GM19328 (cell line): ENCODE measurements at regions not wholly inside any gene's neighbourhood (a gene's known extent, or its start where the extent isn't known, plus 50 kb on each side); places are given as distances from the start of the nearest gene placed in this dataset.
A peak's percentile ranks its signal among the peaks of the same experiment; 100 is the strongest.
"Not testable (repeated sequence)": the region's sequence is repeated elsewhere in the genome, so short reads cannot be mapped to it uniquely, and the experiment has no call there.

Experiments
- ATAC-seq: cut with Tn5 transposase; IDR thresholded peaks from one replicate; pipeline ENCODE4 v1.9.1; 2021; ENCODE audit warnings: mild to moderate bottlenecking, moderate library complexity; ENCODE audit not compliant: unreplicated experiment

DNA sequence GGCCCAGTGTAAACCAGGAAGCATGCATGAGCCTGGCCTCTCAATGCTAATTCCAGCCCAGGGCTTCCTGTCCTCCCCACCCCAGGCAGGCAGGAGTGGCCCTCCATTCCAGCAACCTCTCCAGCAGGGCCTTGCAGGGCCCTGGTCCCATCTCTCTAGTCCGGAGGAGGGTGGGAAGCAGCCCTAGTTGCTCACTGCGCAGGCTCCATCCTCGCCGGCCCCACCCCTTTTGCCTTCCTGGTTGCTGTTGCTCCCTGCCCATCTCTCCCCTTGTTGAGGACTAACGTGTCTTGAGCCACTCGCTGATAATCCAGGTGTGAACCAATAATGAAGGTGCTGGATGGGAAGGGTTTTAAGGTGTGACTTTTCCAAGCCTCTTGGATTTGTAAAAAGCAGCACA lies 161.2 kb upstream of the BCOR start:
- no peak for ATAC-seq

DNA sequence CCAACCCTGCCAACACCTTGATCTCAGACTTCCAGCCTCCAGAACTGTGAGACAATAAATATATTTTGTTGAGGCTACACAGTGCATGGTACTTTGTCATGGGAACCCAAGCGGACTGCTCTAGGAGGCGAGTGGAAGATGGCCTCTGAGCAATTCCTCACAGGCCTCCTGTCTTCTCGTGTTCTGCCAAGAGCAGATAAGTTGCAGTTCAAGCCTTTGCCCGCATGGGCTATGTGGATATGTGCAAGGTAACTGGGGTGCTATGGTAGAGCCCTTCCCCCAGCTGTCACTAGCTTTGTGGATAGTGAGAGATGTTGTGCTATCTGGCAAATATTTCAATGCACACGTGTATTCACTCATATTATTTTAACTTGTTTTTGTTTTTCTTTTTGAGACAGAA lies 156.0 kb upstream of the BCOR start:
- ATAC-seq: no peak

DNA sequence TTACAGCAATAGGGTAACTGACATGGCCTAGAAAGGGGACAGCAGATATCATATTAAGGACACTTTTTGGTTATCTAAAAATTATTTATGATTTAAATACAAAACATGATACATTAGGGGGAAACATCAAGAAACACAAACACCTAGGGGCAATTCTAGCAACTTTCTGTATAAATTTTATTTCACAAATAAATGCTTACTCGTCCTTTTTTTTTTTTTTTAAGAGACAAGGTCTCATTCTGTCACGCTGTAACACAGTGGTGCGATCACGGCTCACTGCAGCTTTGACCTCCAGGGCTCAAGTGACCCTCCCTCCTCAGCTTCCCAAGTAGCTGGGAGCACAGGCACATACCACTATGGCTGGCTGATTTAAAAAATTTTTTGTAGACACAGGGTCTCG lies 151.8 kb upstream of the BCOR start:
- no peak for ATAC-seq

DNA sequence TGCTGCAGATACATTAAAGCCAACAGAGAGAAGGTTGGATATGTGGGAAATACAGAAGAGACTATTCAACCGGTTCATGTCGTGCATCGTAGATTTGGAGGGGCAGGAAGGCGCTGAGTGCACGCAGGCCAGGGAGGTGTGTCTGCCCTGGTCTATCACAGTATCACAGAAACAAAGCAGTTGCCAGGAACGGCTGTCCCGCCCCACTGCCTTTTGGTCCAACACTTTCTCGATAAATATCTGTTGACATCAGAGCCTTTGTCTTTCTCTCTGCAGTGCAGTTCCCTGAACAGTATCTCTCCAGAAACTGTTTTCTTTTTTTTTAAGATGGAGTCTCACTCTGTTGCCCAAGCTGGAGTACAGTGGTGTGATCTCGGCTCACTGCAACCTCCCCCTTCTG lies 151.1 kb upstream of the BCOR start:
- no peak for ATAC-seq

DNA sequence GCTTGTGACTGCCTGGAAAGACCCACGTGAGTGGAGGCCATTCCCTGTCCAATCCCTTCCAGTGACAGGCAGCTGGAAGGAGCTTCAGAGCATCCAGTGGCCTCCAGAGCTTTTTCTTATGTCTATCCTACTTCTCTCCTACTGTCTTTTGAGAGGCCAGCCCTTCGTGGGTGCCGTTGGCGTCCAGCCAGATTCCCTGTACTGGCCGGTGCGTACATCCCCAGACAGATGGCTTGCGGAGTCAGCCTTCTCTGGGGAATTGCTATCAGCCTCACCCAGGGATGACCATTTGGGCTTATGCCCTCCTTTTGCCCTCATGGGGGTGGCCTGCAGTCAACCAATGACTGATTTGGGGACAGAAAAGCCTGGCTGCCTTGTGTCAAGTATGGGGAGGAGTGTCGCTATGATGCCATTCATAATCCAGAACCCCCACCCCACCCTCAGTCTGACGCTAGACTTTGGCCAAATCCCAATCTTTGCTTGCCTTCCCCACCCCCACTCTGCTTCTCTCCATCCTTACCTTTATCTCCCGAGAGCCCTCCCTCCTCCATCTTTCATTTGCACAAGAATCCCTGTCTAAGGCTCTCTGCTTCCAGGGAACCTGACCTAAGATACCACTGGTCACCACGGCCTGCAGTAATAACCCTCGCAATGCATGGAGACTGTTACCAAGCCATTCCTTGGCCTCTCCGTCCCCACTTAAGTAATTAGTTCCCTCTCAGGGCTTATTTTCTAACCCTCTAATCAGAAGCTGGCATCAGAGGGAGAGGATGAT lies 150.3 kb upstream of the BCOR start:
- no peak for ATAC-seq

DNA sequence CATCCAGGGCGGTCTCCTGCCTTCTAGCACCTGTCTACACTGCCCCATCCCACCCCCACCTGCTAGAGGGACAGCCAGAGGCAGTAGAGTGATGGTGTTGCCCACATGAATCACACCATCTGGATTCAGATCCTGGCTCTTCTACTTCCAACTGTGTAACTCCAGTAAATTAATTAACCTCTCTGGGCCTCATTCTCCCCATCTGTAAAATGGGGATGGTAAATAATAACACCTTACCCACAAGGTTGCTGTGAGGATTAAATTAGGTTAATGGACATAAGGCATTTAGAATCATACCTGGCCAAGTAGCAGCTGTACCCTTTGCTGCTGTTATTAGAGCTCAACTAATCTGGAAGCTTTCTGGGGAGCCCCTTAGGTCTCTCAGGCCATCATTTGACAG lies 149.6 kb upstream of the BCOR start:
- no peak for ATAC-seq

DNA sequence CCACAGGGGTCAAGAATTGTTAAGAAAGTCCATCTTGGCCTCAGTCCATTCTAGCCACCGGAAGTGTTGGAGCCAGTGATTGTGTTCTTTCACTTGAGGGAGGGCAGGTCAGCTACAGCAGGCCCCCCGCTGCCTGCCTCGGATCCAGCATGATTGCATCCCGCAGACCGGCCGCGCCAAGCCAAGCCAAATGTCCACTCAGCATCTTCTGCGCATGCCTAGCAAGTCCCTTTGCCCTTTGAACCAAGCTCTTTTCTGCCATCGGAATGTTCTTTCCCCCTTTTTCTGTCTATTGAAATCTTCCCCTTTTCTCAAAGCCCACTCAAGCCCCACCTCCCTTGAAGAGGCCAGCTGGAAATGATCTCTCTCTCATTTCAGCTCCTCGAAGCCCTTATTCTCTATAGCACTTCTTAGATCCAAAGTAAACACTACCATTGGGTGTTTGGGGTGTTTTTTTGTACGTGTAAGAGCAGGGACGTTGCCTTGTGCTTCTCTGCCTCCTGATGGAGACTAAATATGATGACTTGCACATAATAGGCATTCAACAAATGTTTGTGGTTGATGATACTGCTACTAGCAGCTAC lies 147.8 kb upstream of the BCOR start:
- ATAC-seq: no peak

DNA sequence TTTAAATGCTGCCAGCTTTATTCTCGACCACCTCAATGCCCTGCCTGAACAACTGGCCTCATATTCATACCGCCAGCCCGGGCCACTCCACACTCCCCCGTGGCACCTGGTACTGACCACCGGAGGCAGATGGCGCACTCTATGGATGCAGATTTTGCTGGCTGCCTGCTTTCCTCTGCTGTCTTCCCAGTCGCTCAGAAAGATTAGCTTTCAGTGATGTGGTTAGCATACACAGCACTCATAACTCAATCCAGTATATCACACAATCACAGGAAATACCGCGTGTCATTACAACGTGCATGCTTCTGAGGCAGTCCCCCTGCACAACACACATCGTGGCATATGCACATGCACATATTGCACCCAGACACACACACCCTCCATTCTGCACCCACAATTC lies 147.2 kb upstream of the BCOR start:
- no peak for ATAC-seq

DNA sequence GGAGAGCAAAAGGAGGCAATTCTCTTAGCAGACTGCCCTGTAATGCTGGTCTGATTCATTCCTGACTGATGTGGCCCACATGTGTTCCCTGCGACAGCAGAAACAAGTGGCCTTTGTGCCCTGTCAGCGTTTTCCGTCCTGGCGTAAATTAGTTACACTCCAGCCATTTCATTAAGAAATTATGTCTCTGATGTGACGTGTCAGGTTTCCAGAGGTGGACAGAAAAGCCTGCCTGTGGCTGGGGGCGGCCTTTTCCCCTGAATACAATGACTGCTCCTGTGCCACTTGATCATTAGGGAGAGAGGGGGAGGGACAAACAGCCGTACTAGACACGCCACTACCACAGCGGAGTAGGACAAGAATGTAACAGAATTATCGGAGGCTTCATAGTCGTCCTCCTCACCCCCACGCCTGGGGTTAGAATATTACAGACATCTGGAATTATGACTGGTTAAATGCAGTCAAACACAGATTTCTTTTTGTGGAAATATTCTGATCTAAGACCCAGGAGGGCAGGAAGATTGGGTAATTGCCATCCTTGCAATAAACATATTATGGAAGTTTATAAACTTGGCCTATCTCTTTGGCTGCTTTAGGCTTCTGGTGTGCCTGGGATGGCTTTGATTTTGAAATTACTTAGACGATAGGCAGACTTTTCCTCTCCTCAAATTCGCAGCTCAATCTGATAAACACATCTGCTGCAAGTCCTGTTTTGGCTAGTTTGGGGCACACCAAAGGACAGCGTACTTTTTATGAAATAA lies 146.2 kb upstream of the BCOR start:
- no peak for ATAC-seq

DNA sequence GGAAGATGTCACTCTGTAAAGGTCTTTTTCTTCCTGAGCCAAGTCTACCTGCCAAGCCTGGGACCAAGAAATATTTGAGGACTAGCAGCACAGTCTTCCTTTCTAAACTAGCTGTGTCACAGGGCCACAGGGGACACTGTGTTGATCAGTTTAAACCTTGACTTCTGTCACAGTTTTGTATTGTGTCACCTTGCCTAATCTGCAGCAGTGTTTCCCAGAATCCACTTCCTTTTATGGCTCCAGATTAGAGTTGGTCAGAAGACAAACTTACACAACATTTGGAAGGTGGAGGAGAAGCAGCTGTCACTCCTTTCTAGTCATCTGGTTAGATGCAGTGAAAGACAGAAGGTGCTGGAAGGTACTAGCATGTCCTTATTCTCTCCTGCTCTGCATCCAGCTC lies 143.1 kb upstream of the BCOR start:
- no peak for ATAC-seq

DNA sequence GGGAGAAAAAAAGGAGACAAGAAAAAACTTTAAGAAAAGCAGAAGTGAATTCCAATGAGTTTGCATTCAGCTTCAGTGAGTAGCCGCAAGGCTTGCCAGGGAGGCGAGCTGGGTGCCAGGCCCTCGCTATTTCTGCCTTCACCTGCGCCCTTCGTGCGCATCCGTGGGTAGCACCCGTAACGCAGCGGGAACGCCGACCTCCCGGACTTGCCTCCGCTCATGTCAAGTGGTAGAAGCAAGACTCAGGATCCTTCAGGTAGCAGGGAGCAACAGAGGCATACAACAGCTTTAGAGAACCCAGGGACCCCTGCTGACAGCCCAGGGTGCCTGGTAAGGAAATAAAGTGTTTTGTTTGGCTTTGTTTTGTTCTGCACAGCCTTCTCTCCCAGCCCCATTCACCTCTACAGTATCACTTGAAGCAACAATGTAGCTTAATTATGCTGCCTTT lies 140.0 kb upstream of the BCOR start:
- no peak for ATAC-seq

DNA sequence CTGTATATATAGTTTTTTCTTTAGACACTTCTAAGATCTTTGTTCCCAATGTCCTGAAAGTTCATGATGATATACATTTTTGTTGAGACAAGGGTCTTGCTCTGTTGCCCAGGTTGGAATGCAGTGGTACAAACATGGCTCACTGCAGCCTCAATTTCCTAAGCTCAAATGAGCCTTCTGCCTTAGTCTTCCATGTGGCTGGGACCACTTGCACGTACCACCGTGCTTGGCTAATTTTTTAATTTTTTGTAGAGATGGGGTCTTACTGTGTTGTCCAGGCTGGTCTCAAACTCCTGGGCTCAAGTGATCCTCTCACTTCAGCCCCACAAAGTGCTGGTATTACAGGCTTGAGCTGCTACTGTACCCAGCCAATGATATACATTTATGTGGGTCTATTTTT lies 132.9 kb upstream of the BCOR start:
- ATAC-seq: no peak

DNA sequence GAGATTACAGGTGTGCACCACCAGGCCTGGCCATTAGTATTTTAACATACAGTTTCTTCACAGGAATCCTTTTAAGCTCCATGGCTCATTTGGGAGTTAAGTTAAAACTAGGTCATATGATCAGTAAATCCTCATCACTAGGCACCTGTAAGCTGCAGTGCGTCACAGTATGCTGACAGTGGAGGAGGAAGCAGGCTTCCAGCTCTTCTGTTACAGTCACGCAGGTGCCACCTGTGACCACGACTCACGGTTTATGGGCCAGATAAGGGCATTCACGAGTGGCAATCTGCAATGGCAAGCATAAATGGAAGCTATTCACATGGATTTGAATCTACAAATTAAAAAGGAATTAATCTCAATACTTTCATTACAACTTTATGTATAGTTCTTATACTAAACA lies 129.4 kb upstream of the BCOR start:
- no peak for ATAC-seq

DNA sequence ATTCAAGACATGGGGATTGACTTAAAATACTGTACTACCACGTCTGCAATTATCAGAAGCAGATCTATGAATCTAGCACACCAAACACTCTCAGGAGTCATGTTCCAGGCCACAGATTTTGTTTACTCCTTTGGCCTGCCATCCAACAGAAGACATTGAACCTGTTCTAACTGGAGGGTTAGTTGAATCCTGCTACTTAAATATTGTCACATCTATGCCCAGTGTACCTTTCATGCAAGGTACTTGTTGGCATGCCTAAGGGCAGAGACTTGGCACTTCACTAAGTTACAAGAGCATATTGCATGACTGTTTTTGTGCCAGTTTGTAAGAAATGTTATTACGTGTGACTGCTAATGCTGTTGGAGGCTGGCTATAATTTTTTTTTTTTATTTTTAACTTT lies 126.9 kb upstream of the BCOR start:
- ATAC-seq: no peak

DNA sequence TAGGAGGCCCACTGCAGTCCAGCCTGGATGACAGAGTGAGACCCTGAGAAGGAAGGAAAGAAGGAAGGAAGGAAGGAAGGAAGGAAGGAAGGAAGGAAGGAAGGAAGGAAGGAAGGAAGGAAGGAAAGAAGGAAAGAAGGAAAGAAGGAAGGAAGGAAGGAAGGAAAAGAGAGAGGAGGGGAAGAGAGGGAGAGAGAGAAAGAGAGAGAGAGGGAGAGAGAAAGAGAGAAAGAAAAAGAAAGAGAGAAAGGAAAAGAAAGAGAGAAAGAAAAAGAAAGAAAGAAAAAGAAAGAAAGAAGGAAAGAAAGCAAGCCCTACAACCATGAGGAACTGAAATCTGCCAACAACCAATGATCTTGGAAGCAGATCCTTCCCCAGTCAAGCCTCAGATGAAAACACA lies 124.9 kb upstream of the BCOR start:
- not testable (repeated sequence) for ATAC-seq

DNA sequence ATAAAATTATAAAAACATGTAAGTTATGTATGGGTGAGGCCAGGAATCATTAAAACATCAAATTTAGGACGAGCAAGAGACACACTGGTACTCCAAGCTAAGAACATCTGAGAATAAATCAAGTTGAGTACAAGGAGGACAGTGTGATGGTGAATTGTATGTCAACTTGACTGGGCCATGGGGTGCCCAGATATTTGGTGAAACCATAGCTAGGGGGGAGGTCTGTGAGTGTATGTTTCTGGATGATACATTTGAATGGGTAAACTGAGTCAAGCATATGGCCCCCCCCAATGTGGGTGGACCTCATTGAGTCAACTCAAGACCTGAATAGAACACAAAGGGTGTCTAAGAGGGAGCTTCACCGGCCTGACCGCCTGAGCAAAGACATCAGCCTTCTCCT lies 115.3 kb upstream of the BCOR start:
- no peak for ATAC-seq

DNA sequence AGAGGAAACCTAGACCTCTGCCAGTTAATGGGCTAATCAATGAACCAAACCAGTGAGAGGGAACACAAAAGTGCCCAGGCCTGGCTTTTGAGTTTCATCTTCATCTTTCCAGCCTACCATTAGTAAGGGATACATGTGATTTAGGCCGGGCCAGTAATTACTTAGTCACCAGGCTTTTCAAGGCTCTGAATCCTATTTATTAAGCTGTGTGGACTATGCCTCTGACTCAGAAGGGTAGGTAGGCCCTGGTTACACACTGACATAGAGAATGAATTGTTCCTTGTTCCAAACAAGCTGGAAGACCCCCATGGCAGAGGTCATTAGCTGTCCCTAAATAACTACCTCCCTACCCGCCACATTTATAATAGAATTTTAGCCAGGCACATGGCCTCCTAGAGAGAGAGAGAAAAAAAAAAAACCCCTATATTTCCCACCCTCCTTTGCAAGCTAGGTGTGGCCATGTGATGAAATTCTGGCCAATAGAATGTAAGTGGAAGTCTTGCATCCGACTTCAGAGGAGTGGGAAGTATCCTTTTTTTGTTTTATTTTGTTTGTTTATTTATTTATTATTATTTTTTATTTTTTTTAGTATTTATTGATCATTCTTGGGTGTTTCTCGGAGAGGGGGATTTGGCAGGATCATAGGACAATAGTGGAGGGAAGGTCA lies 112.3 kb upstream of the BCOR start:
- no peak for ATAC-seq

DNA sequence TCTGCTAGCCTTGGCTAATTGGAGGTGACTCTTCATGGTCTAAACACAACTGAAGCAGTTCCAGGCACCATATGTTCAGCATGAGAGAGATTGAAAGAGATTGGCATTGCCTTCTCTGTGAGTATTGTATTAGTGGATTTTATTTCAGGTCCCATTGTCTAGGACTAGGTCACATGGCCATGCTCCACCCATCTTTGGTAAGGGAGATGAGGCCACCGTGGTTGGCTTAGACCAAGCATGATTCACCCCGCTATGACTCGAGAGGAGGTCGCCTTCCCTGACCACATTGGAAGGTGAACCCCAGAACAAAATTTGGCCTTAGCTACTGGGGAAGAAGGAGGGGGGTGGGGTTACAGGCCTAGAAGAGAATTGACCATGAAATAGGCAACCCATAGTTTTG lies 109.9 kb upstream of the BCOR start:
- ATAC-seq: no peak

DNA sequence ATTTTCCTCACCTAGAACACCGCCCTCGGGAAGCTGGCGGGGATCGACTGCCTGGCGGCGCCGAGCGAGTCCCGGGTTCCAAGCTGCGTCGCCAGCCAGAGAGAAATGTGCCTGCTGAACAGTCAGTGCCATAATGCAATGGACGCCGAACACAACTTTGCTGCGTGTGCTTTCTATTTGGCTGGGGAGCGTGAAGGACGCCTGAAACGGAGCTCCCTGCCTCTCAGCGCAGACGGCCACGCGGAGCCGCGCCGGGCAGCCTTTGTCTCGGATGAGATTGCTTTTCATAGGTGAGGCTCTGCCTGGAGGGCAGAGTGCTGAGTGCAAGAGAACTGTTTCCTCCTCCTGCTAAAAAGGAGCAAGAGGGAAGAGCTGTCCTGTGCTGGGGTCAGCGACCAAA lies 107.7 kb upstream of the BCOR start:
- ATAC-seq: no peak

DNA sequence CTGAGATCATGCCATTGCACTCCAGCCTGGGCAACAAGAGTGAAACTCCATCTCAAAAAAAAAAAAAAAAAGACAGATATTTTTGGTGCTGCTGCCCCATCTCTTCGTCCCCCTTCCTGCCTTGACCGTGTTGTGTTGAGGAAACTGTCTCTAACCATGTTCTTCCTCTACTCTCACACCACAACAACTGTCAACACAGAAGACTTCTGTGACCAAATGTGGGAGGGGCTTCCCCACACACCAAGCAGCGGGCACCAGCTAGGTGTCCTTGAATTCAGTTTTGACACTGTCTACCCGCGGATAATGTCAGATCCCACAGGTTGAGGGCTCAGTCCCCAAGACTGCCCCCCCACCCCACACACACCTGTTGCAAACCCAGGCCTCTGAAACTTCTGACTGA lies 104.7 kb upstream of the BCOR start:
- no peak for ATAC-seq

DNA sequence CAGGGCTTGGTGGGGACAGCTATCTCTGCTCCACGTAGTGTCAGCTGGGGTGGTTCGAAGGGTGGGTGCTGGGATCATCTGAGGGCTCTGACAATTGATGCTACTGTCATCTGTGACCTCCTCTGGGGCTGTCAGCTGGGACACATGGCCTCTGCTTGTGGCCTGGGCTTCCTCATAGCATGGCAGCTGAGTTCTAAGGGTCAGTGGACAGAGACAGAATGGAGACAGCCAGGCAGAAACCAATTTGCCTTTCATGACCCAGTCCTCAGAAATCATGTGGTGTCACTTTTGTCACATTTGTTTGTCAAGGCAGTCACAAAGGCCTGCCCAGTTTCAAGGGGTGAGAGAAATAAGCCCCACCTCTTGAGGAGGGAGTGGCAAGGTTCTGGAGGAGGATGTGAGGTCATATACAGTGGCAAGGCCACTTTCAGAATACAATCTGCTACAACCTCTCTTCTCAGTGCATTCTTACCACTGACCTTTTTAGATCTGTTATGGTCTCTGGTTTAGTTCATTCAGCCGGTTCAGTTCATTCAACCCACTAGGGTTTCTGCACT lies 103.6 kb upstream of the BCOR start:
- ATAC-seq: peak; percentile 75
